HepG2 (cell line): ENCODE measurements at regions not wholly inside any gene's neighbourhood (a gene's known extent, or its start where the extent isn't known, plus 50 kb on each side); places are given as distances from the start of the nearest gene placed in this dataset.

Experiments
- CEBPB ChIP-seq: IDR thresholded peaks from 2 replicates; pipeline ENCODE4 v1.6.1; 2011; ENCODE audit warnings: low read depth, low read length, improper control_type of control experiment, borderline replicate concordance
- FOXO1 ChIP-seq: sonication (generic); formaldehyde crosslinking; IDR thresholded peaks from 2 replicates; pipeline ENCODE4 v1.4.0; 2020; ENCODE audit warnings: missing genetic modification reagents
- GABPB1 ChIP-seq: IDR thresholded peaks from 2 replicates; pipeline ENCODE4 v1.6.1; 2016; ENCODE audit warnings: mild to moderate bottlenecking, missing genetic modification reagents, moderate library complexity, missing compliant biosample characterization
- HINFP ChIP-seq: sonication (generic); formaldehyde crosslinking; IDR thresholded peaks from 2 replicates; pipeline ENCODE4 v1.4.0; 2020; ENCODE audit warnings: low read depth, mild to moderate bottlenecking, missing genetic modification reagents
- HNRNPL ChIP-seq: fragments of 200-400 bp; formaldehyde crosslinking; IDR thresholded peaks from 2 replicates; pipeline ENCODE4 v1.6.1; 2017; ENCODE audit warnings: mild to moderate bottlenecking, low read depth, low read length
- KDM5A ChIP-seq: fragments of 200-600 bp; sonication (generic); IDR thresholded peaks from 2 replicates; pipeline ENCODE4 v1.7.0; 2018; ENCODE audit warnings: antibody characterized with exemption, mild to moderate bottlenecking, low read length, borderline replicate concordance
- MAF1 ChIP-seq: sonication (generic); formaldehyde crosslinking; IDR thresholded peaks from 2 replicates; pipeline ENCODE4 v1.5.0; 2020; ENCODE audit warnings: missing genetic modification reagents, borderline replicate concordance
- NKX3-1 ChIP-seq: sonication (generic); formaldehyde crosslinking; IDR thresholded peaks from 2 replicates; pipeline ENCODE4 v1.5.0; 2020; ENCODE audit warnings: missing genetic modification reagents
- PAF1 ChIP-seq: IDR thresholded peaks from 2 replicates; pipeline ENCODE4 v1.6.1; 2016; ENCODE audit warnings: missing genetic modification reagents, missing compliant biosample characterization
- POLR2G ChIP-seq: fragments of 200-400 bp; formaldehyde crosslinking; IDR thresholded peaks from 2 replicates; pipeline ENCODE4 v1.6.1; 2018; ENCODE audit warnings: mild to moderate bottlenecking, low read depth, low read length, moderate library complexity
- SP2 ChIP-seq: sonication (generic); formaldehyde crosslinking; IDR thresholded peaks from 2 replicates; pipeline ENCODE4 v1.5.1; 2020; ENCODE audit warnings: mild to moderate bottlenecking, missing genetic modification reagents
- SRSF4 ChIP-seq: fragments of 200-400 bp; formaldehyde crosslinking; IDR thresholded peaks from one replicate; pipeline ENCODE4 v1.6.1; 2018; ENCODE audit warnings: mild to moderate bottlenecking, low read depth, low read length, moderate library complexity; ENCODE audit not compliant: poor library complexity, severe bottlenecking
- SRY ChIP-seq: sonication (generic); formaldehyde crosslinking; IDR thresholded peaks from 2 replicates; pipeline ENCODE4 v1.8.0; 2022; ENCODE audit warnings: mild to moderate bottlenecking, missing genetic modification reagents
- TBL1XR1 ChIP-seq: fragments of 150-350 bp; IDR thresholded peaks from 2 replicates; pipeline ENCODE4 v1.6.1; 2014; ENCODE audit warnings: borderline replicate concordance, low read length; ENCODE audit not compliant: partially characterized antibody
- TRIM24 ChIP-seq: sonication (generic); formaldehyde crosslinking; IDR thresholded peaks from 2 replicates; pipeline ENCODE4 v1.8.0; 2022; ENCODE audit warnings: mild to moderate bottlenecking, missing genetic modification reagents
- ZBTB1 ChIP-seq: sonication (generic); formaldehyde crosslinking; IDR thresholded peaks from 2 replicates; pipeline ENCODE4 v1.4.0; 2020; ENCODE audit warnings: missing genetic modification reagents, borderline replicate concordance
- ZEB1 ChIP-seq: IDR thresholded peaks from 2 replicates; pipeline ENCODE4 v1.6.1; 2012; ENCODE audit warnings: mild to moderate bottlenecking, low read depth, inconsistent platforms; ENCODE audit not compliant: insufficient replicate concordance
- ZNF124 ChIP-seq: sonication (generic); formaldehyde crosslinking; IDR thresholded peaks from 2 replicates; pipeline ENCODE4 v1.4.0; 2020; ENCODE audit warnings: missing genetic modification reagents
- ZNF263 ChIP-seq: sonication (generic); formaldehyde crosslinking; IDR thresholded peaks from 2 replicates; pipeline ENCODE4 v1.4.0; 2020; ENCODE audit warnings: missing genetic modification reagents
- ZNF382 ChIP-seq: sonication (generic); formaldehyde crosslinking; IDR thresholded peaks from 2 replicates; pipeline ENCODE4 v1.5.0; 2020; ENCODE audit warnings: missing genetic modification reagents, mild to moderate bottlenecking, borderline replicate concordance
- ZNF446 ChIP-seq: sonication (generic); formaldehyde crosslinking; IDR thresholded peaks from 2 replicates; pipeline ENCODE4 v1.5.0; 2020; ENCODE audit warnings: mild to moderate bottlenecking, missing genetic modification reagents
- ZNF510 ChIP-seq: sonication (generic); formaldehyde crosslinking; IDR thresholded peaks from 2 replicates; pipeline ENCODE4 v1.4.0; 2020; ENCODE audit warnings: low read depth, mild to moderate bottlenecking, missing genetic modification reagents
- ZNF556 ChIP-seq: sonication (generic); formaldehyde crosslinking; IDR thresholded peaks from 2 replicates; pipeline ENCODE4 v1.4.0; 2020; ENCODE audit warnings: mild to moderate bottlenecking, missing genetic modification reagents, borderline replicate concordance
- ZNF562 ChIP-seq: sonication (generic); formaldehyde crosslinking; IDR thresholded peaks from 2 replicates; pipeline ENCODE4 v1.8.0; 2022; ENCODE audit warnings: missing genetic modification reagents, borderline replicate concordance
- ZNF616 ChIP-seq: sonication (generic); formaldehyde crosslinking; IDR thresholded peaks from 2 replicates; pipeline ENCODE4 v1.5.0; 2020; ENCODE audit warnings: low read depth, mild to moderate bottlenecking, missing genetic modification reagents
- ZNF713 ChIP-seq: sonication (generic); formaldehyde crosslinking; IDR thresholded peaks from 2 replicates; pipeline ENCODE4 v1.4.0; 2020; ENCODE audit warnings: mild to moderate bottlenecking, missing genetic modification reagents
- TF ChIP-seq, protein P1 (sequence below): sonication (generic); formaldehyde crosslinking; IDR thresholded peaks from 2 replicates; pipeline ENCODE4 v1.5.1; 2020; ENCODE audit warnings: mild to moderate bottlenecking, missing genetic modification reagents, borderline replicate concordance
- TF ChIP-seq, protein P2 (sequence below), 2 experiments: sonication (generic) in 1 of 2; formaldehyde crosslinking in 1 of 2; IDR thresholded peaks; 2 replicates each; pipeline versions ENCODE4 v1.4.0 to v1.6.1; 2018 to 2020; ENCODE audit warnings: missing genetic modification reagents in 2 of 2, borderline replicate concordance in 1 of 2, low read depth in 1 of 2, mild to moderate bottlenecking in 1 of 2, missing biosample characterization in 1 of 2

DNA sequence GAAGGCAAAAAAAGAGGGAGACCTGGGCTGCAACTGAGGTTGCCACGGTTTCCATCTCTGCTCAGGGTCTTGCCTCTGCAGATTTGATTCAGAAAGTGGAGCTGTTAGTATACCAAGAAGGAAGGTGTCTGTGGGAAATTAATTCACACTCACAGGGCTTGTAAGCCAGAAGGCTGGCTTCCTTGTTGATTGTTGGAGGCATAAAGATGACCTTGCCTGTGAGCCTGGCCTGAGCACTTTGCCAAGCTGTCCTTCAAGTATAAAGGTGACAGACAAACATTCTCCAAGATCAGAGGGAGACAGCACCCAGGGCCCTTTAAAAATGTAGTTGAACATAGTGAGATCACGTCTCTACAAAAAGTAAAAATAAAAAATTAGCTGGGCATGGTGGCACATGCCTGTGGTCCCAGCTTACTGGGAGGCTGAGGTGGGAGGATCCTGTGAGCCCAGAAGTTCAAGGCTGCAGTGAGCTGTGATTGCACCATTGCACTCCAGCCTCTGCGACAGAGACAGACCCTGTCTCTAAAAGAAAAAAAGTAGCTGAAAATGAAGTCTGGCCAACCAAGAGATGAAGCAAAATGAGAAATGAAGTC is 91.2 kb upstream of the UXS1 start (continued):
- TF ChIP-seq NKX3-1 (no peak), ZNF382 (CRISPR knock-in tag) (no peak), ZEB1 (no peak), MAF1 (no peak), SRY (CRISPR knock-in tag) (no peak), KDM5A (no peak; the same call in 1 of the 2 replicates), PAF1 (no peak), ZNF562 (CRISPR knock-in tag) (no peak), GABPB1 (no peak), ZNF556 (CRISPR knock-in tag) (no peak), HINFP (CRISPR knock-in tag) (no peak), ZNF263 (CRISPR knock-in tag) (peak; percentile 77), ZNF616 (no peak), TBL1XR1 (no peak), POLR2G (no peak), SRSF4 (no peak), ZBTB1 (CRISPR knock-in tag) (no peak), HNRNPL (no peak), ZNF124 (CRISPR knock-in tag) (peak; percentile 25; the same call in 1 of the 2 replicates), SP2 (no peak; the same call in 1 of the 2 replicates), FOXO1 (peak; percentile 44; the same call in 1 of the 2 replicates), ZNF713 (CRISPR knock-in tag) (no peak), CEBPB (peak; percentile 77; the same call in 1 of the 2 replicates), ZNF446 (no peak), ZNF510 (CRISPR knock-in tag) (no peak), TRIM24 (CRISPR knock-in tag) (no peak)
- TF ChIP-seq, protein P1, sequence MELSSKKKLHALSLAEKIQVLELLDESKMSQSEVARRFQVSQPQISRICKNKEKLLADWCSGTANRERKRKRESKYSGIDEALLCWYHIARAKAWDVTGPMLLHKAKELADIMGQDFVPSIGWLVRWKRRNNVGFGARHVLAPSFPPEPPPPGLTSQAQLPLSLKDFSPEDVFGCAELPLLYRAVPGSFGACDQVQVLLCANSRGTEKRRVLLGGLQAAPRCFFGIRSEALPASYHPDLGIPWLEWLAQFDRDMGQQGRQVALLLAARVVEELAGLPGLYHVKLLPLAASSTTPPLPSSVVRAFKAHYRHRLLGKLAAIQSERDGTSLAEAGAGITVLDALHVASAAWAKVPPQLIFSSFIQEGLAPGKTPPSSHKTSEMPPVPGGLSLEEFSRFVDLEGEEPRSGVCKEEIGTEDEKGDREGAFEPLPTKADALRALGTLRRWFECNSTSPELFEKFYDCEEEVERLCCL (CRISPR knock-in tag), result no peak
- TF ChIP-seq, protein P2, sequence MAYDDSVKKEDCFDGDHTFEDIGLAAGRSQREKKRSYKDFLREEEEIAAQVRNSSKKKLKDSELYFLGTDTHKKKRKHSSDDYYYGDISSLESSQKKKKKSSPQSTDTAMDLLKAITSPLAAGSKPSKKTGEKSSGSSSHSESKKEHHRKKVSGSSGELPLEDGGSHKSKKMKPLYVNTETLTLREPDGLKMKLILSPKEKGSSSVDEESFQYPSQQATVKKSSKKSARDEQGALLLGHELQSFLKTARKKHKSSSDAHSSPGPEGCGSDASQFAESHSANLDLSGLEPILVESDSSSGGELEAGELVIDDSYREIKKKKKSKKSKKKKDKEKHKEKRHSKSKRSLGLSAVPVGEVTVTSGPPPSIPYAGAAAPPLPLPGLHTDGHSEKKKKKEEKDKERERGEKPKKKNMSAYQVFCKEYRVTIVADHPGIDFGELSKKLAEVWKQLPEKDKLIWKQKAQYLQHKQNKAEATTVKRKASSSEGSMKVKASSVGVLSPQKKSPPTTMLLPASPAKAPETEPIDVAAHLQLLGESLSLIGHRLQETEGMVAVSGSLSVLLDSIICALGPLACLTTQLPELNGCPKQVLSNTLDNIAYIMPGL (CRISPR knock-in tag; IDR thresholded peaks at IDR 0.05; ENCODE audit: borderline replicate concordance in 1 of 2, low read depth in 1 of 2), result no peak
